Right ventricle myocardium superior (tissue), 1 donor: ENCODE measurements at regions not wholly inside any gene's neighbourhood (a gene's known extent, or its start where the extent isn't known, plus 50 kb on each side); places are given as distances from the start of the nearest gene placed in this dataset.
A peak's percentile ranks its signal among the peaks of the same experiment; 100 is the strongest.

Experiments
- ATAC-seq: fragments of 200-7000 bp; cut with Tn5 transposase; one replicate; pipeline ENCODE4 v1.9.1; 2020; ENCODE audit warnings: mild to moderate bottlenecking; ENCODE audit not compliant: poor library complexity
- DNase-seq: peaks from one replicate; pipeline ENCODE4 v3.0.0-alpha.2; 2020
- intact Hi-C: fragments of 100-400 bp; cut with DNase I; formaldehyde crosslinking; loops from one replicate; pipeline ENCODE4 v1.11.2; 2022
- donor health status: DM: no; HTN: yes; CAD: no; lungs with severe emphysema.

DNA sequence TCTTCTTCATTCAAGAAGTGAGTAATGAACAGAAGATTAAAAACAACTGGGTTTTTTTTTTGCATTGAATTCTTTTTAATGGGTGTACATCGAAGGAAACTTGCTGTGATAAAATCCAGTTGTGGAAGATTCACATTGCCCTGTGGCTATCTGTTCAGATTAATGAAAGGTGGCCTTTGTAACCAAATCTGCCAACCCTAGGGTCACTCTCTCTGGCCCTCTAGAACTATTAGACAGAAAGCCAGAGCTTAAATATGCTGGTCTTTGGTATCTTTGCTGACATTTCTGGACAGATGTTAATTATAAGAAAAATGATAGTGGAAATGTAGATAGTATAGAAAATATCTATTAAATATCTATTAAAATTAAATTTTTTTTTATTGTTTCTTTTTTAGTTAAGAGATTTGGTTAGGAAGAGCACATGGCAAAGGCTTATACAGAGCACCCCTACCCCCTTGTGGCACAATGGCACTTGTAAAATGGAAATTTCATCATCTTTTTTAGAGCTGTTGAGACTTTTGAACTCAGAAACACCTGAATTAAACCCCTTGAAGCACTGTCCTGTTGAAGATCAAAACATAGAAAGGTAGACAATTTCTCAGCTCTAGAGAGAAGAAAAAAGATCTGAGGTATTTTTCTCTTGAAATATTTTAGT, 572.5 kb downstream of the PKHD1 start:
- ATAC-seq: no peak
- intact Hi-C loops: no loop called here
- no peak for DNase-seq

DNA sequence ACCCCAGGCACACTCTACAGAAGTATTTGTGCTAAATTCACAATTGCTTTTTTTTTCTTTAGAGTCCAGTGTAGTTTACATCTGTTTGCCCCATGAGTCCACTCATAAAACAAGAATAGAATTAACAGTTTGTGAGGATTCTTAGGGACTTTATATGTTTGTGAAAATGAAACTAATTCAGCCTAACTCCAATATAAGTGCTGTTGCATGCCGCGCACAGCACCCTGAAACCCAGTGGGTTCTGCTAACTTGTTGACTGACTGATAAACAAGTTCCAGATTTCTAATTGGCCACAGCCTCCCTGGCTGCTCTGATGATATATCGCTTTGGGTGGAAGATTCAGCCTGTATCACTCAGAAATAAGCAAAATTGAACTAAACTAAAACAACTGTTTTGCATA, 561.4 kb downstream of the PKHD1 start:
- intact Hi-C loops: no loop called here
- no peak for ATAC-seq
- no peak for DNase-seq

DNA sequence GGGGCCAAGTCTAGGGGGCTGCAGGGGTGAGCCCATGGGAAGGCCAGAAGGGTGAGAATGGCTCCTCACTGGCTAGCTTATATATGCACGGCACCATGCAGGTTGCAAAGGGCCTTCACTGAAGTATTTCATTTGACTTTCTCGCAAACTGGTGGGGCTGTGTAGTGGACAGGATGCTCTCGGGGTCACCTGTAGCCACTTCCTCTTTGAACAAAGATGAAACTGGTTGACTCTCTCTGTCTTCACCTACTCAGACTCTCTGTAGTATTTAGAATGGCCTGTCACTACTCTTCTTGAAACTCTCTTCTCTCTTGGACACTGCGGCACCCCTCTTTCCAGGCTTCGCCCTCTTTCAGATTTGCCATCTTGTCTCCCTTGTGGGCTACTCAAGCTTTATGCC, 560.5 kb downstream of the PKHD1 start:
- no peak for DNase-seq
- ATAC-seq: no peak
- intact Hi-C loops: no loop called here

DNA sequence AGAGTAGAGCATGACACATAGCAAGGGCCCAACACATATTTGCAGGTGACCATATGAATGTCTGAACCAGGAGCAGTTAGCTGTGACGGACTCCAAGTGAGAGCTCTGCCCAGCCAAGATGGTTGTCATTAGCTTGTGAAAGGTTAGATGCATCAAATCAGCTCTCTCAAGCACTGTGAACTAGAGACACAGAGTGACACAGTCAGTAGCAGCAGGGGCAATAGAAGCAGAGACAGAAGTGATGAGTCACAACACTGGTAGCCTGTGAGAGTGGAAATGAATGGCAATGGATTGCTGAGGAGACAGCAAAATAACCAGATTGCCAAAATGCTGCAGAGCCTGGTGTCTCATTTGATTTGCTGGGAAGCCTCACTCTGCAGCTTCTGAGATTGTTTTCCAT, 558.9 kb downstream of the PKHD1 start:
- DNase-seq (no peak), ATAC-seq (no peak)
- intact Hi-C loops: no loop called here

DNA sequence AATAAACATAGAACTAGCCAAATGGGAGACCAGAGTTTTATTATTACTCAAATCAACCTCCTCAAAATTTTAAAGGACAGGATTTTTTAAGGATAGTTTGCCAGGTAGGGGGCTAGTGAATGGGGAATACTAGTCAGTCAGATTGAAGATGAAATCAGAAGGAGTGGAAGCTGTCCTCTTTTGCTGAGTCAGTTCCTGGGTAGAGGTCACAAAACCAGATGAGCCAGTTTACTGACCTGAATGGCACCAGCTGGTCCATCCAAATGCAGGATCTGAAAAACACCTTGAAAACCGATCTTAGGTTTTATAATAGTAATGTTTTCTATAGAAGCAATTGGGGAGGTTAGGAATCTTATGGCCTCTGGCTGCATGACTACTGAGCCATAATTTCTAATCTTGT, 558.2 kb downstream of the PKHD1 start:
- intact Hi-C loops: no loop called here
- DNase-seq (no peak), ATAC-seq (no peak)

DNA sequence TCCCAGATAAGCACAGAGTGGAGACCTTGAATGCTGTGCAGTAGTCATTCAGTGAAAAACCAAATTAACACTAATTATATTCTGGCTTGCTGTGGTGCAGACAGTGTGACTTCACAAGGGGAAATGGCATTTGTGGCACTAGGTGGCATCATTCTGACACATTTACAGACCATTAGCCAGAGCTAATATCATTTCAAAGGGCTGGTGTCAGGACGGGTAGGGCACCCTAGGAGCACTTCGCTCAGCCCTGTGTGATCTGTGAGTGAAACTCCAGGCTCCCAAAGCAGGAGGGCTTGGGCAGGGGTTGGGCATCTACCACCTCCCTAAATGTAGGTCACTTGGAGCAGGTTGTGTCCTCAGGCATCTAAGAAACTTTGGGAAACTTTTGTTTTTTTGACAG, 555.8 kb downstream of the PKHD1 start:
- peak; percentile 74 for ATAC-seq
- intact Hi-C loops: no loop called here
- no peak for DNase-seq

DNA sequence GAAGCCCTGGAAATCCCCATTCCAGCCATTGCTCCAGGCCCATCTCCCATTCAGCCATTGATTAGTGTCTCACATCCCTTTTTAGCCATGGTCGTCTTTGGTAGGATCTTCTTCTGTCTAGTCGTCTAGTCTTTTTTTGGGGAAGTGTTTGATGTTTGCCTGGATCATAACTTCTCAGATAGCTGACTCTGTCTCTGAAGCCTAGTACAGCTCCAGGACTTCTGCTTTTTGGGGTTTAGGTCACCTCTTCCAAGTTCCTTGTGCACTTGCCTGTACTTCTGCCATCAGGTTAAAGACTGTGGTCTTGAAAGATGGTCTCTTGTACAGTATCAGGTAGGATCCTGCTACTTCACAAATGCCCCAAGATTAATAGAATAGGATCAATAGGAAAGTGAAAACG, 553.5 kb downstream of the PKHD1 start:
- intact Hi-C loops: no loop called here
- DNase-seq (no peak), ATAC-seq (no peak)

DNA sequence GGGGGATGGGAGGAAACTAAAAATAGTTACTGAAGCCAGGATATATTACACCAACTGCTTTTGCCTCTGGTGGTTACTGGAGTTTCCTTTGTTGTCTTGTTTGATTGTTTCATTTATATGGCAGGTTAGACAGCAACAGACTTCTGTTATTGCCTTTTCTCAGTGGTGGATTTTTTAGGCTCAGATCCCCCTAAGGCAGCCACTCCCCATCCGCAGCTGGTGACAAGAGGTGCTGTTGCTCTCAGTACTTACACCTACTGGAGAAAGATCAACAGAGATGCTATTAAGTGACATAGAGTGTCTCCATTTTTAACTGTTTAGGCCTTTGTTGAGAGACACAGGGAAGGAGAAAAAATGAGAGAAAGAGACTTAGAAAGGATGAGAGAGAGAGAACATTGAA, 552.1 kb downstream of the PKHD1 start:
- intact Hi-C loops: no loop called here
- ATAC-seq (no peak), DNase-seq (no peak)

DNA sequence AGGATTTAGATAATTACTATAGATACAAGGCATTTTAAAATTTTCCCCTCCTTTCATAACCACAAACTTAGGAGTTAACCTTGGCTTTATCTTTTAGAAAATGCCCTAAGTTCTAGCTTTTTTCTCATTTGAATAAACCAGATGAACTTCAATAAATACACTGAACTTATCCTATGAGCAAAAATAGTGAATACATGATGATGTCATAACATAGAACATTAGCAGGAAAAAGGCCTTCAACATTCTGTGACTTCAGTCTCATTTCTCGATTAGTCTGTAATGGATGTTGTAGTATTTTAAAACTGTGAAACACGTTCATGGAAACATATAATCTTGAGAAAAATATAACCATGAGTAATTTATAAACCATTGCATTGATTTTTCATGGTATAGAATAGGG, 550.7 kb downstream of the PKHD1 start:
- ATAC-seq: no peak
- intact Hi-C loops: no loop called here
- DNase-seq: no peak

DNA sequence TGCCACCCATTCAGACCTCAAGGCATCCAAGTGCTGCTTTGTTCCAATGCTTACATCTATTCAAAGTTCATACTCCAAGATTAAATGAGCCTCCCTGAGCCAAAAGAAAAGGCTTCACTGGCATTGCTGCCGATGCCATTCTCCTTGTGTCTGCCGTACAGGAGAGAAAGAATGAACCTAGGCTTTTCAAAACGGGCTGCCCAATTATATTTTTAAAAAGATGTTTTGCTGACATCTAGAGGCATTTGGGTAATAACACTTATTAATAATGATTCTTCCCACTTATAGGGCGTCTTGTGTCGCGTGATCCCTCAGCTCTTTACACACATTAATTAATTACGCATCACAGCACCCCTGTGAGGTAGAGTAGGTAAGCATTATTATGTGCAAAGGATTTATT, 545.6 kb downstream of the PKHD1 start:
- ATAC-seq: no peak
- DNase-seq: no peak
- intact Hi-C loops: no loop called here

DNA sequence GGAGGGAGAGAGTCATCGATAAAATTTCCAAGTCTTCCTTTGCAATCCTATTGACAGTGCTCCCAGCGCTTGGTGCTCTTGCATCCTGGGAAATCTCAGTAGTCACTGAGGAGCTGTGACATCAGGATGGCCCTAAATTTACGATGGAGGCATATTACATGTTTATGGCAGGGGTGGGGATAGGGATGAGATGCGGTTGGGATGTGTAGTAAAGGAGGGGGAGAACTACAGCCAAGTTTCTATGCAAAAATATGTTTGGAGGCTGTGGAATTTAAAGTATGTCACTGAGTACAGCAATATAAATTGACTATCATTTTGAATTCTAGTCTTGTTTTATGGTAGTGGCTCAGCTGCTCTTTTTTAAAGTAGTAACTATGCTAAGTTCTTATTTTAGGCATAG, 544.9 kb downstream of the PKHD1 start:
- no peak for DNase-seq
- intact Hi-C loops: no loop called here
- no peak for ATAC-seq

DNA sequence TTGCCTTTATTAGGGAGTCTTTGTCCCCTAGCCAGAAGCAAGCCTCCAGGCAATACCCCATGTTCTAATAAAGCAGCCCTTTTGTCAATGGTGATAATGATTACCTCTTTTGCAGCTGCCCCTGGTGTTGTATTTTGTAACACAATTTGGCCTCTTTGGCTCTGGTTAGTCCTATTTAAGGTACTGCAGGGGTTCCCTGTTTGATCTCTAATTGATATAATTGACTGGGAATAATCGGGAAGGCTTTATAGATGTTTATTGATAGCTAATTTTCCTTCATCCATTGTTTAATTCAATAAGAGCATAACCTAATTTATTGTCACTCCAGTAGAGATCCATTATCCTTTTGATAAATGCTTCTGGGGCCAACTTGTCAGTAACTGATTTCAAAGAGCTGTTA, 537.2 kb downstream of the PKHD1 start:
- intact Hi-C loops: no loop called here

DNA sequence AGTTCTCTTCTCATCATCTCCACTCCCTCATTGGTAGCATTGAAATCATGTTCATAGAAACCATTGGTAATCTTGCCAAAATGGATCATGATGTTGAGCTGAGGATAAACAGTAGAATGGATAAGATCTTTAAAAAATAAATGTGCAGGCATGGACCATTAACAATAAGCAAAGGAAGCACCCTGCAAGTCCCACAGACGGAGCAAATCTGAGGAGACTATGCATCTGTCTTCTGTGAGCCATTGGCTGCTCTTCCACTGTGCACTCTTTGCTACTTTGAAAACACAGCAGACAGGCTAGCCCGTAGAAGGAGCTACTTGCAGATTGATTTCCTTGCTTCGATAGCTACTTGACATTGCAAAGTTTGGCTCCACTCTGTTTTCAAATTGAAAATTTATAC, 535.0 kb downstream of the PKHD1 start:
- DNase-seq (no peak), ATAC-seq (no peak)
- intact Hi-C loops: no loop called here

More for the DNA sequence above, 537.2 kb downstream of the PKHD1 start:
- DNase-seq (no peak), ATAC-seq (no peak)

DNA sequence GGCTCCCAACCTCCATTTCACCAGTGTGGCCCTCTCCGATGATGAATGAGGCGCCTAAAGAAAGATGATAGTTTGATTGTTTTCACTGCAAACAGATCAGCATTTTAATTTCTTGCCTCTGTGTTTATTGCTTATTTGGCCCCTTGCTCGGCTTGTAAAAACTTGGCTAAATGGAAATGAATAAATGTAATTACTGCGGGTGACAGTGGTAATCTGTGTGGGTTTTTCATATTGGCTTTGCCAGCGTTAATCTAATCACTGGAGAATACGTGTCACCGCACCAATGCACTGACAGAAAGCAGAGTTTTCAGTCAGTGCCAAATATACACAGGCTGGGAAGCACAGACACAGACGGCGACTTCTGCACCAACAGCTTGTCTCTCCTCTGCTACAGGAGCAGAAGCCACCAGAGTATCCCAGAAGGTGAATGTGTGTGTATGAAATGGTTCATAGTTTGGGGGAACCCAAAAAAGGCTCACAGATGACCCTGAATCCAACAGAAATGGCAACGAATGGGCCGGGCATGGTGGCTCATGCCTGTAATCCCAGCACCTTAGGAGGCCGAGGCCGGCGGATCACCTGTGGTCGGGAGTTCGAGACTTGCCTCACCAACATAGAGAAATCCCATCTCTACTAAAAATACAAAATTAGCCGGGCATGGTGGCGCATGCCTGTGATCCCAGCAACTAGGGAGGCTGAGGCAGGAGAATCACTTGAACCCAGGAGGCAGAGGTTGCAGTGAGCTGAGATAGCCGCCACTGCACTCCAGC, 534.0 kb downstream of the PKHD1 start:
- ATAC-seq: peak; percentile 58

DNA sequence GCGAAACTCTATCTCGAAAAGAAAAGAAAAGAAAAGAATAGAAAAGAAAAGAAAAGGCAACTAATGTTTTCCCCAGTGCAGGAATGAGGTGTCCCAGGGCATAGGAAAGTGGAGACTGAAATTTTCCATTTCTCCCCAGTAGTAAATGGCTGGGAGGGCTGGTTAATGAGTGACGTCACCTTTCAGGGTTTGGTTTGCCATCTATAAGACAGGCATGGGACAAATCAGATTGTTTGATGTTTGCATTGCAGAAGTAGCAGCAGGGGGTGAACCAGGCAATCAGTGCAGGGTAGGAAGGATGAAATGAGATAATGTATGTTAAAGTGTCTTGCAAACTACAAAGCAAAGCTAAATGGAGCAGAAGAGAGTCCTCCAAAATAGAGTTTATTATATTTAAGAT, 533.4 kb downstream of the PKHD1 start:
- intact Hi-C loops: no loop called here
- ATAC-seq (no peak), DNase-seq (no peak)

More for the DNA sequence above, 534.0 kb downstream of the PKHD1 start:
- intact Hi-C loops: no loop called here
- DNase-seq: no peak

DNA sequence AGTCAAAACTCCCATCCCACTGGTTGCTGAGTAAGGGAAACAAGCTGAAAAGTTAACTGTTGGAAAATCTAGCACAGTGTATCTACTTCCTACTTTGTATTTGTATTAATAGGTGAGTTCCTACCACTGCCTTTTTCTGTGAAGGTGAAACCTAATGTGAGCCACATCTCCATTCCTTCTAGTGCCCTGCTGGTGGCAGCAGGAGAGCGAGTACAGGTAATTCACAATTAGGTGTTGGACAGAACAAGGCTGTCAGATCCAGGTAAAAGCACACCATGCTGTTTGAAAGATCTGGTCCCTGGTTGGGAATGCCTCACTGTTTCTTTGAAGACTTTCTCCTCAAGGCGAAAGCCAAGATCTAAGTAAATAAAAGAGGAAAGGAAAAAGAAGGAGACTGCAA, 528.4 kb downstream of the PKHD1 start:
- intact Hi-C loops: loop anchor here (5.0 kb wide), 1 partner anchor 193 kb away; no protein-coding TSS in a partner anchor
- DNase-seq (no peak), ATAC-seq (peak; percentile 60)

DNA sequence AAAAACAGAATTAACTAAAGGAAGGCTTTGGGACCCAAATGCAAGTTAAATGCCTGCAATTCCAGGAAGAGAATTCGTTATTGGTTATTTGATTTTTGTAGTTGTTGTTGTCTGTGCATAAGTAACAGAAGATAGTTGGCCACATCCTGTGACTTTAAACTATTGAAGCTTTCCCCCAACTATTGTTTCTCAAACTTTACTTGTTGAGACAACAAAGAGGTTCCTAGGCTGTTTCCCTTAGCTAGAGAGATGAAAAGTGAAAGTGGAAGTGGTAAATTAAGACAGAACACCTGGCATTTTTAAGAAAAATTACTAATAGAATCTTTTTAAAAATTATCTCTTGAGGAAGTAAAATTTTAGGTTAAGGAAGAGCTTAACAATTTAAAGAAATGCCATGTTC, 525.2 kb downstream of the PKHD1 start:
- ATAC-seq: no peak
- intact Hi-C loops: no loop called here
- no peak for DNase-seq
